Nephron progenitor cell (in vitro differentiated cells): ENCODE measurements at regions not wholly inside any gene's neighbourhood (a gene's known extent, or its start where the extent isn't known, plus 50 kb on each side); places are given as distances from the start of the nearest gene placed in this dataset.

Experiments used
- DNase-seq: peaks from one replicate; pipeline ENCODE4 v3.0.0; 2021
- H3K27ac Mint-ChIP-seq: 2 replicates; pipeline ENCODE4 v1.8.0; 2021; ENCODE audit warnings: mild to moderate bottlenecking, moderate library complexity, mixed read lengths
- H3K27me3 Mint-ChIP-seq: 2 replicates; pipeline ENCODE4 v1.8.0; 2021; ENCODE audit warnings: mild to moderate bottlenecking, low read depth, mixed read lengths; ENCODE audit not compliant: poor library complexity
- H3K36me3 Mint-ChIP-seq: 2 replicates; pipeline ENCODE4 v1.8.0; 2021; ENCODE audit warnings: low read depth, mixed read lengths
- H3K4me1 Mint-ChIP-seq: 2 replicates; pipeline ENCODE4 v1.8.0; 2021; ENCODE audit warnings: mixed read lengths
- H3K4me3 Mint-ChIP-seq: 2 replicates; pipeline ENCODE4 v1.8.0; 2021; ENCODE audit warnings: mild to moderate bottlenecking, moderate library complexity, mixed read lengths
- H3K9me3 Mint-ChIP-seq: 2 replicates; pipeline ENCODE4 v1.8.0; 2021; ENCODE audit warnings: mild to moderate bottlenecking, moderate library complexity, mixed read lengths
- CTCF ChIP-seq: fragments of 200-600 bp; sonication (generic); IDR thresholded peaks from 2 replicates; pipeline ENCODE4 v1.5.0; 2021; ENCODE audit warnings: antibody characterized with exemption

GRCh38 chr10:36202881-36203280, 560.8 kb upstream of the FZD8 start:
- Mint-ChIP-seq H3K9me3 (peaks cover 10% of the 10 kb centered on the region), H3K4me3 (no peak overlapping the region), H3K27ac (no peak overlapping the region), H3K4me1 (no peaks in the 10 kb centered on the region), H3K36me3 (no peaks in the 10 kb centered on the region), H3K27me3 (no peaks in the 10 kb centered on the region)
- DNase-seq = no peak
- TF ChIP-seq CTCF = no peak

- TF ChIP-seq CTCF = no peak
- Mint-ChIP-seq H3K9me3 (peaks cover 31% of the 10 kb centered on the region), H3K4me3 (no peak overlapping the region), H3K27me3 (no peaks in the 10 kb centered on the region), H3K36me3 (no peaks in the 10 kb centered on the region), H3K4me1 (no peaks in the 10 kb centered on the region), H3K27ac (no peak overlapping the region)
- no peak for DNase-seq
Observed at GRCh38 chr10:36200577-36200976, 558.5 kb upstream of the FZD8 start.

- no peak for TF ChIP-seq CTCF
- Mint-ChIP-seq H3K36me3 (no peaks in the 10 kb centered on the region), H3K4me1 (no peaks in the 10 kb centered on the region), H3K27me3 (no peaks in the 10 kb centered on the region), H3K27ac (no peak overlapping the region), H3K9me3 (peaks cover 41% of the 10 kb centered on the region), H3K4me3 (no peak overlapping the region)
- DNase-seq = no peak
Observed at GRCh38 chr10:36198322-36198721, 556.2 kb upstream of the FZD8 start.

GRCh38 chr10:36195364-36195763, 553.3 kb upstream of the FZD8 start:
- Mint-ChIP-seq H3K9me3 (peaks cover 70% of the 10 kb centered on the region), H3K27me3 (no peaks in the 10 kb centered on the region), H3K27ac (no peak overlapping the region), H3K36me3 (peaks cover 18% of the 10 kb centered on the region), H3K4me1 (no peaks in the 10 kb centered on the region), H3K4me3 (no peak overlapping the region)
- DNase-seq = no peak
- no peak for TF ChIP-seq CTCF

- DNase-seq = no peak
- TF ChIP-seq CTCF = no peak
- H3K9me3 Mint-ChIP-seq = peaks cover 79% of the 10 kb centered on the region
- peaks cover 18% of the 10 kb centered on the region for H3K36me3 Mint-ChIP-seq
- no peaks in the 10 kb centered on the region for H3K4me1 Mint-ChIP-seq
- no peak overlapping the region for H3K27ac Mint-ChIP-seq
- no peaks in the 10 kb centered on the region for H3K27me3 Mint-ChIP-seq
- no peak overlapping the region for H3K4me3 Mint-ChIP-seq
Observed at GRCh38 chr10:36194276-36194675, 552.2 kb upstream of the FZD8 start.

GRCh38 chr10:36191009-36191408, 548.9 kb upstream of the FZD8 start:
- Mint-ChIP-seq H3K4me1 (peaks cover 17% of the 10 kb centered on the region), H3K27me3 (no peaks in the 10 kb centered on the region), H3K36me3 (peaks cover 18% of the 10 kb centered on the region), H3K9me3 (peaks cover 51% of the 10 kb centered on the region), H3K4me3 (no peak overlapping the region), H3K27ac (no peak overlapping the region)
- no peak for TF ChIP-seq CTCF
- no peak for DNase-seq
